Keratinocyte (primary cell): ENCODE measurements at regions not wholly inside any gene's neighbourhood (a gene's known extent, or its start where the extent isn't known, plus 50 kb on each side); places are given as distances from the start of the nearest gene placed in this dataset.

Experiments
- DNase-seq: peaks from one replicate; pipeline ENCODE4 v3.0.0-alpha.2; 2011; ENCODE audit warnings: low read depth, missing footprints, low spot score
- FAIRE-seq: peaks from 2 replicates; lab custom pipeline; 2011; peaks lifted over from hg19 to GRCh38; lab: Jason Lieb, UNC
- H2AFZ ChIP-seq: 2 replicates; pipeline ENCODE4 v1.6.0; 2012; ENCODE audit warnings: low read length, control low read depth, inconsistent platforms; ENCODE audit not compliant: control insufficient read depth
- H3K27ac ChIP-seq: 2 replicates; pipeline ENCODE4 v1.5.1; 2011; ENCODE audit warnings: low read length; ENCODE audit not compliant: control insufficient read depth, insufficient read depth
- H3K27me3 ChIP-seq: 3 replicates; pipeline ENCODE4 v1.6.0; 2011; ENCODE audit warnings: low read length; ENCODE audit not compliant: control insufficient read depth, insufficient read depth; ENCODE audit errors: extremely low read depth
- H3K36me3 ChIP-seq, 2 experiments: 2 replicates in 1 of 2; 3 replicates in 1 of 2; pipeline ENCODE4 v1.5.1; 2011; ENCODE audit warnings: low read length in 2 of 2, mild to moderate bottlenecking in 1 of 2; ENCODE audit not compliant: control insufficient read depth in 2 of 2, insufficient read depth in 2 of 2; ENCODE audit errors: extremely low read depth in 1 of 2
- H3K4me1 ChIP-seq: 3 replicates; pipeline ENCODE4 v1.5.1; 2011; ENCODE audit warnings: low read length; ENCODE audit not compliant: control insufficient read depth, insufficient read depth; ENCODE audit errors: extremely low read depth
- H3K4me2 ChIP-seq: 3 replicates; pipeline ENCODE4 v1.6.0; 2011; ENCODE audit warnings: low read depth, low read length; ENCODE audit not compliant: control insufficient read depth, insufficient read depth; ENCODE audit errors: extremely low read depth
- H3K4me3 ChIP-seq, 3 experiments: fragments of 200-600 bp in 1 of 3; sonication (generic) in 1 of 3; 2 replicates in 2 of 3; 3 replicates in 1 of 3; pipeline ENCODE4 v1.5.1; 2011 to 2016; ENCODE audit warnings: low read length in 3 of 3, mild to moderate bottlenecking in 3 of 3, control low read depth in 2 of 3, inconsistent platforms in 1 of 3, low read depth in 1 of 3, mixed read lengths in 1 of 3, mixed run types in 1 of 3, moderate library complexity in 1 of 3; ENCODE audit not compliant: control insufficient read depth in 2 of 3, insufficient read depth in 2 of 3; ENCODE audit errors: extremely low read depth in 1 of 3
- H3K79me2 ChIP-seq: 2 replicates; pipeline ENCODE4 v1.6.0; 2012; ENCODE audit warnings: low read length; ENCODE audit not compliant: control insufficient read depth, insufficient read depth
- H3K9ac ChIP-seq: 3 replicates; pipeline ENCODE4 v1.6.0; 2011; ENCODE audit warnings: low read length; ENCODE audit not compliant: control insufficient read depth, insufficient read depth; ENCODE audit errors: extremely low read depth
- H3K9me1 ChIP-seq: 3 replicates; pipeline ENCODE4 v1.6.0; 2011; ENCODE audit warnings: low read length; ENCODE audit not compliant: control insufficient read depth, insufficient read depth; ENCODE audit errors: extremely low read depth
- H3K9me3 ChIP-seq: 2 replicates; pipeline ENCODE4 v1.5.1; 2012; ENCODE audit warnings: low read depth, low read length; ENCODE audit not compliant: control insufficient read depth
- H4K20me1 ChIP-seq: 3 replicates; pipeline ENCODE4 v1.6.0; 2011; ENCODE audit warnings: low read length; ENCODE audit not compliant: control insufficient read depth, insufficient read depth; ENCODE audit errors: extremely low read depth
- CTCF ChIP-seq, 3 experiments: IDR thresholded peaks in 1 of 3; conservative IDR thresholded peaks in 1 of 3; optimal IDR thresholded peaks in 1 of 3; 2 replicates in 2 of 3; 3 replicates in 1 of 3; pipeline versions ENCODE3 to v1.5.1; 2011; ENCODE audit warnings: low read length in 3 of 3, mild to moderate bottlenecking in 3 of 3, moderate library complexity in 2 of 3, control low read depth in 1 of 3, inconsistent platforms in 1 of 3; ENCODE audit not compliant: insufficient read depth in 2 of 3; ENCODE audit errors: extremely low read depth in 1 of 3
- EZH2 ChIP-seq: IDR thresholded peaks from one replicate; pipeline ENCODE4 v1.6.1; 2012; ENCODE audit warnings: inconsistent platforms, mild to moderate bottlenecking, low read length, moderate library complexity
- dilution Hi-C: fragments of 300-500 bp; cut with MboI; formaldehyde crosslinking; loops from one replicate; pipeline ENCODE4 v1.7.0; 2020; ENCODE audit warnings: low sequenced_read_pairs; ENCODE audit not compliant: extremely low pct_ligation_motif_present

GRCh38 chr6:82063574-82063973, 184.0 kb downstream of the IBTK start:
- no peak overlapping the region for H2AFZ ChIP-seq
- no peaks in the 10 kb centered on the region for H3K4me1 ChIP-seq
- H3K79me2 ChIP-seq = no peaks in the 10 kb centered on the region
- H3K9me1 ChIP-seq = no peaks in the 10 kb centered on the region
- no peaks in the 10 kb centered on the region for H3K9me3 ChIP-seq
- H3K27ac ChIP-seq = no peak overlapping the region
- TF ChIP-seq EZH2 (no peak), CTCF (optimal IDR thresholded peaks at IDR 0.05 in 1 of 3, IDR thresholded peaks at IDR 0.05 in 1 of 3, conservative IDR thresholded peaks at IDR 0.05 in 1 of 3; ENCODE audit: extremely low read depth in 1 of 3, insufficient read depth in 2 of 3, low read length in 3 of 3) (no peak)
- FAIRE-seq (no peak), DNase-seq (no peak)
- H3K27me3 ChIP-seq = no peaks in the 10 kb centered on the region
- H4K20me1 ChIP-seq = no peaks in the 10 kb centered on the region
- H3K4me3 ChIP-seq = no peak overlapping the region
- dilution Hi-C loops = no loop called here
- H3K4me2 ChIP-seq = no peak overlapping the region
- H3K36me3 ChIP-seq = no peaks in the 10 kb centered on the region
- H3K9ac ChIP-seq = no peak overlapping the region

- no peaks in the 10 kb centered on the region for H3K27me3 ChIP-seq
- H3K79me2 ChIP-seq = no peaks in the 10 kb centered on the region
- no peak overlapping the region for H3K4me3 ChIP-seq
- no peak overlapping the region for H2AFZ ChIP-seq
- dilution Hi-C loops = no loop called here
- H3K36me3 ChIP-seq = no peaks in the 10 kb centered on the region
- DNase-seq = no peak
- no peaks in the 10 kb centered on the region for H3K9me3 ChIP-seq
- H3K9ac ChIP-seq = no peak overlapping the region
- no peak for TF ChIP-seq EZH2
- TF ChIP-seq CTCF (optimal IDR thresholded peaks at IDR 0.05 in 1 of 3, IDR thresholded peaks at IDR 0.05 in 1 of 3, conservative IDR thresholded peaks at IDR 0.05 in 1 of 3; ENCODE audit: extremely low read depth in 1 of 3, insufficient read depth in 2 of 3, low read length in 3 of 3) = no peak
- H4K20me1 ChIP-seq = no peaks in the 10 kb centered on the region
- no peak for FAIRE-seq
- no peak overlapping the region for H3K27ac ChIP-seq
- H3K4me2 ChIP-seq = no peak overlapping the region
- no peaks in the 10 kb centered on the region for H3K9me1 ChIP-seq
- no peaks in the 10 kb centered on the region for H3K4me1 ChIP-seq
Measured at GRCh38 chr6:82062219-82062618, 185.3 kb downstream of the IBTK start.
